Pancreas (tissue), 10 donors: ENCODE measurements at regions not wholly inside any gene's neighbourhood (a gene's known extent, or its start where the extent isn't known, plus 50 kb on each side); places are given as distances from the start of the nearest gene placed in this dataset.

Experiments
- ATAC-seq, 4 donors: fragments of 200-7000 bp; cut with Tn5 transposase; one replicate each; pipeline versions ENCODE4 v1.8.0 to v1.9.1; 2020; ENCODE audit warnings: mild to moderate bottlenecking in 4 of 4, moderate library complexity in 4 of 4
- DNase-seq, 6 donors: peaks; one replicate each; pipeline ENCODE4 v3.0.0-alpha.2; 2020
- FAIRE-seq: peaks from 2 replicates; lab custom pipeline; 2012; peaks lifted over from hg19 to GRCh38; lab: Jason Lieb, UNC
- H3K27ac ChIP-seq, 4 donors: fragments of 200-600 bp; sonication (generic); 1 replicate in 3 of 4; 2 replicates in 1 of 4; pipeline versions ENCODE4 v1.5.0 to v1.8.0; 2020
- H3K27me3 ChIP-seq, 4 donors: fragments of 200-600 bp; one replicate each; pipeline ENCODE4 v1.8.0; 2021
- H3K36me3 ChIP-seq, 3 donors: fragments of 200-600 bp; sonication (generic) in 1 of 3; one replicate each; pipeline versions ENCODE4 v1.5.0 to v1.8.0; 2020 to 2021
- H3K4me1 ChIP-seq, 3 donors: fragments of 200-600 bp; one replicate each; pipeline ENCODE4 v1.8.0; 2021
- H3K4me3 ChIP-seq, 4 donors: fragments of 200-600 bp; sonication (generic) in 2 of 4; one replicate each; pipeline versions ENCODE4 v1.5.0 to v1.8.0; 2020 to 2021
- H3K9me3 ChIP-seq, 4 donors: fragments of 200-600 bp; one replicate each; pipeline ENCODE4 v1.8.0; 2021
- CTCF ChIP-seq, 4 donors: fragments of 200-600 bp; sonication (generic) in 3 of 4; IDR thresholded peaks; one replicate each; pipeline versions ENCODE4 v1.5.0 to v1.8.0; 2021; ENCODE audit warnings: antibody characterized with exemption in 4 of 4
- WGBS, 2 donors: extraction: QIAGEN DNeasy Blood & Tissue Kit; methylation state at CpG; one replicate each; pipeline ENCODE4 v1.1.7; 2013; 5-methylcytosine and 5-hydroxymethylcytosine counted together
- intact Hi-C, 3 donors: fragments of 100-400 bp; cut with DNase I; formaldehyde crosslinking; loops; one replicate each; pipeline versions ENCODE4 v1.11.1 to v1.14.2; 2022
- microRNA-seq, 2 donors: library from miRNA; unstranded; fragments of <30 nt; microRNA quantifications; one replicate each; pipeline versions ENCODE4 to v1.1.0, GENCODE V29; 2019 to 2020
- donor health status: healthy with polysubstance abuse.
- donor health status: DM: no; HTN: no; CAD: no; lungs with moderate emphysema.
- donor health status: DM: no; HTN: no; CAD: no.
- donor health status: control.
- donor health status: control.
- donor health status: Bipolar disorder and iron deficiency.
- donor health status: DM: yes; HTN: yes; CAD: no.
- donor health status: DM: no; HTN: no; CAD: no.
- donor health status: DM: no; HTN: no; CAD: no.
- donor health status: DM: yes; HTN: yes; CAD: no.

GRCh38 chr11:104214517-104214916, 50.6 kb upstream of the PDGFD start:
- no peaks in the 10 kb centered on the region for H3K36me3 ChIP-seq

More at GRCh38 chr11:104214517-104214916, 50.6 kb upstream of the PDGFD start:
- no peaks in the 10 kb centered on the region for H3K27me3 ChIP-seq
- intact Hi-C loops: no loop called here
- FAIRE-seq (no peak), ATAC-seq (no peak), DNase-seq (no peak)
- H3K27ac ChIP-seq: no peak overlapping the region
- no peaks in the 10 kb centered on the region for H3K9me3 ChIP-seq
- H3K4me1 ChIP-seq: no peaks in the 10 kb centered on the region
- WGBS, 2 donors: 73 to 78% methylated on average over 3 of the region's 3 CpGs
- no peak for TF ChIP-seq CTCF (IDR thresholded peaks at IDR 0.05)
- no peak overlapping the region for H3K4me3 ChIP-seq

Small RNA genes in the stretch of these regions (microRNA-seq; reads per million reads assigned to microRNA genes)
- gene MIR7641-1: 0 to 0.29 reads per million in 2 donors
